ENCODE measurements at regions not wholly inside any gene's neighbourhood (a gene's known extent, or its start where the extent isn't known, plus 50 kb on each side); places are given as distances from the start of the nearest gene placed in this dataset.
A peak's percentile ranks its signal among the peaks of the same experiment; 100 is the strongest.

GRCh38 chr14:89015016-89015415 is 190.6 kb downstream of the TTC8 start:
- DNase-seq, result no peak

DNA sequence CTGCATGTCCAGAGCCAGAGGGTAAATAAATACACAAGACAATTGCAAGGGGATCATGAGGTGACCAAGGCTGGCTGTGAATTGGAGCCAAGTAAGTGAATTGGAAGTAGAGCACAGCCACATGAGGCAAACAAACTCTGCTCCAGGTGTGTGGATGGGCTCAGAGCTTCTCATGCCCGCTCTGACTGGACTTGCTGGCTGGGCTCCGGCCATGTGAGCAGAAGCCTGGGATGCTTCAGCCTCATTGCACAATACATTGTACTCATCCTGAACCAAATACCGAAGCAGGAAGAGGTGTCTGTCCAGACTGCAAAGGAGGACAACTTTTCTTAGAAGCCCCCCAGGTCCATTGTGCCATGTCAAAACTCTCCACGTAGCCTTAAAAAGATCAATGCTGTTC is 193.0 kb downstream of the TTC8 start:
- DNase-seq, result no peak

DNA sequence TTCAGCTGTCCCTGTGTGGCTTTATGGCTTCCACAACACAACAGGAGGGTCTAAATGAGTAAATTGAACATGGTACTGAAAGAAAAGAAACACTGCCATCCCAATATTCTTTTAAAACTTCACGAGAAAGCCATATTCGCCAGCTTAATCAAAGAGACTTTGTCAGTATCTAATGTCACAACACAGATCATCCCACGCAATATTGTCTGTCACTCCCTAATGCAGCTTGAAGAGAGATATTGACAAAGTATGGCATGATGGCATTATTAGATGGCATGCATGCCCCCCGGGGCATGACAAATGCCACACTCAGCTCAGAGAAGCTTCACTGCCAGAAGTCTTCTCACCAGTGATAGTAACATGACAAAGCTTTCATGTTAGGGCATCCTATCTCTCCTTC is 197.8 kb downstream of the TTC8 start:
- no peak for DNase-seq

- no peak for DNase-seq
Measured at GRCh38 chr14:89024691-89025090, 200.2 kb downstream of the TTC8 start.

DNA sequence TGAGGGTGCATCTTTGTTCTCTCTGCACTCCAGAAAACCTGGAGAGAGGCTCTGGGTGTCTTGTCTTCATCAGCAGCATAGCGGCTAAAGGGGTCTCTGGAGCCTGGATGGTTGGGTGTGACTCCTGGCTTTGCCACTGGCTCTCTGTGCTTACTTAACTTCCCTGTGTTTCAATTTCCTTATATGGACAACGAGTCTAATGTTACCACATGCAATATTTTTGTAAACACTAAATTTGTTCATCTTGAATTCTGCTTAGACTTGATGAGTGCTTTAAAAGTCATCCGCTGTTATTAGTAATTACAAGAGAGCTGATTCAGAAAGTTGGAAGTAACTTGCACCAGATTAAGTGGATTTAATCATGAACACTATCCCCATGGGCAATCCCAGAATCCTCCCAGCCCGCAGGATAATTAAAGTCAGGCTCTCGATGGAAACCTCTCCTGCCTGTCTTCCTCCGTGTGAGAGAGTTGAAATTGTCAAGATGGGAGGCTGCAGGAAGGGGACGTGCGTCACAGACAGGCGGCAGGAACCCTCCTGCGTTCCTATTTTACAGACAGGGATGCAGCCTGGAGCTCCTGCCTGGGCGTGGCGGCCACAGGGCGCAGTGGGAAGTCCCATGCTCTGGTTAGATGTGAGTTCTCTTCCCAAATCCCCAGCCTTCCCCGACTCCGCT is 201.2 kb downstream of the TTC8 start:
- no peak for DNase-seq

GRCh38 chr14:89027097-89027740 is 202.8 kb downstream of the TTC8 start:
- no peak for DNase-seq

DNA sequence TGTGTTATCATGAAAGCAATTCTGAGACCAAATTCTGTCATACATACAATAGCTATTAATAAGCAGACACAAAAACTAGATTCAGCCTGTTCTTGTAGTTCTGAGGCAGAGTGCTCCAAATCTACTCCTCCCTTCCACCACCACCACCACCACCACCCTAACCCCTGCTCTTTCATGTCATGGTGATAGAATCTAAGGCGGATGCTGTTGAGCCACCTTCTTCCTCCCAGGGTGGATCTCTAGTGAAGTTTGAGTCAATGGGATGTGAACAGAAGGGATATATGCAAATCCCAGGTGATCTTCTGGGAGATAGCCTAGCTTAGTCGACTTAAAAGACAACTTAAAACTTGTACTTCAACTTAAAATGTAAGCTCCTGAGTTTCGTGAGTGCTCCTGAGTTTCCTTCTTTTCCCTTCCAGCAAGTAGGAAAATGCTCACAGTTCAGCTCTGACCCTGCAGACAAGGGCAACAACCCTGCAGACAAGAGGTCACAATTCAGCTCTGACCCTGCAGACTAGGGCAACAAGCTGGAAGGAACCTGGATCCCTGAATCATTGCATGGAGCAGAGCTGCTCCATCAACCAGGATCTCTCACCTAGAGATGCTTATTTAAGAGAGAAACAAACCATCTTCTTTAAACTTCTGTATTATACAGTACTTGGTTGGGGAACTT is 204.1 kb downstream of the TTC8 start:
- no peak for DNase-seq

GRCh38 chr14:89029961-89030694 is 205.7 kb downstream of the TTC8 start:
- no peak for DNase-seq

GRCh38 chr14:89030921-89031320 is 206.5 kb downstream of the TTC8 start:
- no peak for DNase-seq

DNA sequence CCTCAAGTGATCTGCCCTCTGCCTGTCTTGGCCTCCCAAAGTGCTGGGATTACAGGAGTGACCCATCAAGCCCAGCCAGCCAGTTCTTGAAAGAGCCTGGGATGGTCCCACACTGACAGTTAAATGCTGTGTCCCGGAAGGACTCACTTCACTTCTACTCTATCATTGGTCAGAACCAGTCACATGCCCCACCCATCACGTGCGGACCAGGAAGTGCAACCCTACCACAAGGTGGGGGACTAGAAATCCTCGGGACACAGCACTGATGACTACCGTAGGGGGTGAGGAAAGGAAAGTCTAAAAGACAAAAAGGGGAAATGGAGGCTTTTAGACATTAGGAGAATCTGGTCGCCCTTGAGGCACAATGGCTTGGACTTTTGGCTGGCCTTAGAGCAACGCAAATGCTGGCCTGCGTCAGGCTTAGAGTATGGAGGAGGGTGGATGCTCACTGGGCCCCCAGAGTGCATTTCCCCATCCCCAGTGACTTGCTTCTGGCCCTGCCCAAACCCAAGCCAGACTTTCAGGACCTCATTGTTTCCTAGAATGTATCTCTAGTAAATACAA is 207.7 kb downstream of the TTC8 start:
- DNase-seq, result no peak

DNA sequence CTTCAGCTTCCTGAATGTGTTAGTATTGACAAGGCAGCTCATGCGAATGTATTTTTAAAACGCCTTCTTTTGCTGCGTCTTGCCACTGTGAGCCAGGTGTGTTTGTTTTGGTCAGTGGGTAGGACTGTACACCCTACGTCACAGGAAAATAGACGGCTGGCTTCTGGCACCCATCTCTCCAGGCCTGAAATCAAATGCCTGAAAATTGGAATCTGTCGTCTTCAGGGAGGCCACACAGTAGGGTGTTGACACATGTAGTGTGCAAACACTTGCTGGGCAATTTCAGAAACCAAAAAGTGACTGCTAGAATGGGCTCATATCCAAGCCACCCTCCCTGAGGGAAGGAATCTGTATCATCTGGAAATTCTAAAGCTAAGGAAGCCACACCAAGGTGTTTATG is 209.3 kb downstream of the TTC8 start:
- DNase-seq, result no peak

GRCh38 chr14:89036371-89036770 is 211.9 kb downstream of the TTC8 start:
- no peak for DNase-seq

DNA sequence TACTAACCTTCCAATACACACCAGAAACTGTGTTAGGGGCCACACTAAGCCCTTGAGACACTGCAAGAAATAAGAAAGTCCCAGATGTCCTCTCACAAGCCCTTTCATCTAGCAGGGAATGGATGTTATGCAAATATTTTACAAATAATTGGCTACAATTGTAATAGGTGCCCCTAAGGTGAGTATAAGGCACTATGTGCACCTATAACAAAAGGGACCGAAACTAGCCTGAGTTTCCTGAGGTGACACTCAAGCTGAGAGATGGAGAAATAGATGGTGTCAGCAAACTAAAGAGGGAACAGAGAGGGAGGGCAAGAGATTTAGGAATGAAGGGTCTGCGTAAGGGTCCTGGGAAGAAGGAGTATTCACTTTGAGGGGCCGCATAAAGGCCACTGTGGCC is 212.6 kb downstream of the TTC8 start:
- no peak for DNase-seq

DNA sequence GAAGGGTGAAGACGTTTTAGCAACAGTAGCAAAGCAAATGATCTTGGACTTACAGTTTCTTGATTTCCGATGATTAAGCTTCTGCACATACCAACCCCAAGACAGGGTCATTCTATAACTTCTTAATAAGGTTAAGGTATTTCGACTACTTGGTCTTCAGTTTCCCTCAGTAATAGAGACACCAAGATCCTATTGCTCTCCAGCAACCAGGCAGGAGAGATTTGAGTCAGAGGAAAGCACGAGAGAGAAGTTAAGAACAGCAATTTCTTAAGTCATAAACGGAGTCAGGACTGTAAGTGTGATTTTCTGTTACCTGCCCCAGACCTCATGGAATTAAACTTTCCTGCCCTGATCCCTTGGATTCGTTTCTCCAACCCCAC is 215.6 kb downstream of the TTC8 start:
- no peak for DNase-seq

DNA sequence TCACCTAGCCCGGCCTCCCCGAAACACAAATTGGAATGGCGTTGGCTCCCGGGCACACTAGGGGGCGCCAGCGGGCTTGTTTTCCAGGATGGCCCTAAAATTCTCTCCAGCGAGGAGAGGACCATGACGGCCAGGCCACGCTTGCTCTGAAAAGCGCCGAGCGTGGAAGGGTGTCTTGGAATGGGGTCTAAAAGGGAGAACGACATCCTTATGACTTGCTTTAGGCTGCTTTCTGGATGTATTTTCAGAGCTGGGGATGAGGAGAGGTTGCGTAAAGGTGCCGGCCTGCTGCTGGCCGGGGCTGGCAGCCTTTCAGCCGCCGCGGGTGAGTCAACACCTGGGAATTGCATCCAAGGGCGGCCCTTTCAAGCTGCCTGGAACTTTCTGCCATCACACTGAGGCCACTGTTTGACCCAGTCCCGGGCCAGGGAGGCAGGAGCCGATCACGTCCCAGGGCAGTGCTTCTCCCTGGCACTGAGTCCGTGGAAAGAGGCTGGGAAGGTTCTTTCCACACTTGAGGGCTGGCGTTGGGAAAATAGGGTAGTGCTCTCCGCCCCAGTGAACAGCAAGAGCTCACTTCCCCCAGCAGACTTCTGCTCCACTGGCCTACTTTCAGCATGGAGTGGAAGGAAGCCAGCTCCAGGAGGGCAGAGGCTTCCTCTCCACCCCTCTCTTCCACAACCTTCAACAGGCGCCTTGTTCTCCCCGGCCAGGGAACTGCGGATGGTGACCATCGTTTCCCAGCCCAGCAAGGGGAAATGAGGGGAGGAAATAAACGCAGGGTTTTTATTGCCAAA is 216.2 kb downstream of the TTC8 start:
- DNase-seq, result peak; percentile 94

DNA sequence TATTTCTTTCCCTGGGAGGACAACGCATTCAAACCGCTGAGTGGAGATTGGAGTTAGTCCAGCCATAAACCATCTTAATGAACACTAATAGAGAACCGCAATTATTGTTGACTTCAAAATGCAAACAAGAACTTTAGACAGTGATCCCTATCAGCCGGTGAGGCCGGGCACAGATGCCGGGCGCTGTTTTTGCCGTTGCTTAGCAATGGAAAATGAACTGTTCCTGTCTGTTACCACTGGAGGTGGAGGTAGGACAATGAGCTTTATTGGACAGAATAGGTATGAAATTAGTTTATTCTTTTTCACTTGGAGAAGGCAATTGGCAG is 216.8 kb downstream of the TTC8 start:
- no peak for DNase-seq

GRCh38 chr14:89042021-89042420 is 217.6 kb downstream of the TTC8 start:
- DNase-seq, result no peak

DNA sequence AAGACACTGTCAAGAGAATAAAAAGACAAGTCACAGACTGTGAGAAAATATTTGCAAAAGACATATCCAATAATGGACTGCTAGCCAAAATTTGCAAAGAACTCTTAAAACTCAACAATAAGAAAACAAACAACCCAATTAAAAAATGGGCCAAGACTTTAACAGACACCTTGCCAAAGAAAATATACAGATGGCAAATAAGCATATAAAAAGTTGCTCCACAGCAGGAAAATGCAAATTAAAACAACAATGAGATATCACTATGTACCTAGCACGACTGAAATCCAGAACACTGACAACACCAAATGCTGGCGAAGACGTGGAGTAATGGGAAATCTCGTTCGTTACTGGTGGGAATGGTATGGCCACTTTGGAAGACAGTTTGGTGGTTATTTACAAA is 228.9 kb downstream of the TTC8 start:
- no peak for DNase-seq

GRCh38 chr14:89056394-89056793 is 231.9 kb downstream of the TTC8 start:
- no peak for DNase-seq

DNA sequence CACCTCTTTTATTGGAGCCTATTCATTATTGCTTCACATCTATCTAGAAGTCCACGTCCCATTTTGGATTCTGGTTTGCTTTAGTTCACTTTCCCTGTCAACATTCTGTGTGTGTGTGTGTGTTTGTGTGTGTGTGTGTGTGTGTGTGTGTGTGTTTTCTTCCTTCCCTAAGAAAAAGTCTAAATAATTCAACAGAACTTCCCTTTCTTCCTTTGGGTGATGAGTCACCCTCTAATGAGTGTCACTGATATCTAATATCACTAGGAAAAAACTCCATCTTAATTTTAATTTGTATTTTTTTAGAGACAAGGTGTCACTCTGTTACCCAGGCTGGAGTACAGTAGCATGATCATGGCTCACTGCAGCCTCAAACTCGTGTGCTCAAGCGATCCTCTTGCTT is 234.2 kb downstream of the TTC8 start:
- no peak for DNase-seq

DNA sequence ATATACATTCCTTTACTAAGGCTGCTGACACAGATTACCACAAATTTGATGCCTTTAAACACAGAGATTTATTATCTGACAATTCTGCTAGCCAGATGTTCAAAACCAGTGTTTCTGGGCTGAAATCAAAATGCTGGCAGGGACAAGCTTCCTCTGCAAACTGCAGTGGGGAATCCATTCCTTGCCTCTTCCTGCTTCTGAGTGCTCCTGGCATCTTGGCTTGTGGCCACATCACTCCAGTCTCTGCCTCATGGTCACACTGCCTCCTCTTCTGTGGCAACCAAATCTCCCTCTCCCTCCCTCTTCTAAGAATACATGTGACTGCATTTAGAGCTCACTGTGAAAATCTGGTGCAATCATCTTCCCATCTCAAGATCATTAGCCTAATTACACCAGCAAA is 235.7 kb downstream of the TTC8 start:
- no peak for DNase-seq

DNA sequence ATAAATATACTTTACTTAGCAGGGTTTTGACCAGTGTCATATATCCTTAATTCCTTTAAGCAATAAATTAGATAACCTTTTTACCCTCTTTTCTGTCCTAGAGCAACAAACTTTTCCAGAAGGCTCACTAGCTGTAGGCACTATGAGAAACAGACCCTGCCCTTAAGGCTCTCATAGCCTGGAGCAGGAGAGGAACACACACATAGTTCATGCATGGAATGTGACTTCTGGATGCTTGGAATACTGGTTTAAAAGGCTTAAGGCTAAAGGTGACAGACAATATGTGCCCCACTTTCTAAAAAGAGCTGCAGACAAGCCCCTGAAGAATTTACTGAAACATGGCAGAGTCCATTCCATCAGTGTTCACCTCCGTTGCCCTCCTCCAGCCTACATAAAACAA is 237.2 kb downstream of the TTC8 start:
- no peak for DNase-seq
